ENCODE measurements at regions not wholly inside any gene's neighbourhood (a gene's known extent, or its start where the extent isn't known, plus 50 kb on each side); places are given as distances from the start of the nearest gene placed in this dataset.
A peak's percentile ranks its signal among the peaks of the same experiment; 100 is the strongest.
"Not testable (repeated sequence)": the region's sequence is repeated elsewhere in the genome, so short reads cannot be mapped to it uniquely, and the experiment has no call there.

GRCh38 chr1:148049115-148049496 lies 103.0 kb downstream of the NBPF11 start:
- not testable (repeated sequence) for DNase-seq (ENCODE audit: extremely low read depth, insufficient read length); H3K36me3 ChIP-seq (ENCODE audit: control insufficient read depth, insufficient read depth, low read length); H3K27me3 ChIP-seq (replicated peaks; ENCODE audit: control insufficient read depth, insufficient read depth, low read length); H3K4me3 ChIP-seq (replicated peaks; ENCODE audit: low read depth, low read length)

- not testable (repeated sequence) for H3K27me3 ChIP-seq (replicated peaks; ENCODE audit: control insufficient read depth, insufficient read depth, low read length); H3K36me3 ChIP-seq (ENCODE audit: control insufficient read depth, insufficient read depth, low read length); H3K4me3 ChIP-seq (replicated peaks; ENCODE audit: low read depth, low read length)
- peak; percentile 0 for DNase-seq (ENCODE audit: extremely low read depth, insufficient read length)
These were observed 103.5 kb downstream of the NBPF11 start for GRCh38 chr1:148048423-148049114.

- H3K36me3 ChIP-seq (ENCODE audit: control insufficient read depth, insufficient read depth, low read length); H3K27me3 ChIP-seq (replicated peaks; ENCODE audit: control insufficient read depth, insufficient read depth, low read length); DNase-seq (ENCODE audit: extremely low read depth, insufficient read length); H3K4me3 ChIP-seq (replicated peaks; ENCODE audit: low read depth, low read length): not testable (repeated sequence)
These were observed 106.2 kb downstream of the NBPF11 start for GRCh38 chr1:148045872-148046271.

- DNase-seq (ENCODE audit: extremely low read depth, insufficient read length); H3K36me3 ChIP-seq (ENCODE audit: control insufficient read depth, insufficient read depth, low read length); H3K4me3 ChIP-seq (replicated peaks; ENCODE audit: low read depth, low read length); H3K27me3 ChIP-seq (replicated peaks; ENCODE audit: control insufficient read depth, insufficient read depth, low read length): not testable (repeated sequence)
These were observed 107.6 kb downstream of the NBPF11 start for GRCh38 chr1:148044495-148044894.

Measured in GM06990 (cell line).